NB4 (cell line): ENCODE measurements at regions not wholly inside any gene's neighbourhood (a gene's known extent, or its start where the extent isn't known, plus 50 kb on each side); places are given as distances from the start of the nearest gene placed in this dataset.

Source experiments
- DNase-seq: peaks from one replicate; pipeline ENCODE4 v3.0.0; 2010; ENCODE audit warnings: low read depth
- H3K4me3 ChIP-seq: one replicate; pipeline ENCODE4 v1.5.1; 2011; ENCODE audit warnings: mild to moderate bottlenecking, low read depth, low read length, moderate library complexity
- MAX ChIP-seq: IDR thresholded peaks from 2 replicates; pipeline ENCODE4 v1.6.1; 2011; ENCODE audit warnings: low read depth, low read length
- MYC ChIP-seq: IDR thresholded peaks from 2 replicates; pipeline ENCODE4 v1.6.1; 2011; ENCODE audit warnings: low read depth, low read length
- POLR2A ChIP-seq: IDR thresholded peaks from 2 replicates; pipeline ENCODE4 v1.6.1; 2011; ENCODE audit warnings: mild to moderate bottlenecking; ENCODE audit not compliant: insufficient read length; ENCODE audit errors: extremely low read depth
- TF ChIP-seq, protein P1 (sequence below): IDR thresholded peaks from one replicate; pipeline ENCODE4 v1.5.1; 2012; ENCODE audit warnings: low read depth, low read length

- no peak for TF ChIP-seq MYC
- TF ChIP-seq MAX = no peak
- TF ChIP-seq POLR2A = no peak
- TF ChIP-seq, protein P1, sequence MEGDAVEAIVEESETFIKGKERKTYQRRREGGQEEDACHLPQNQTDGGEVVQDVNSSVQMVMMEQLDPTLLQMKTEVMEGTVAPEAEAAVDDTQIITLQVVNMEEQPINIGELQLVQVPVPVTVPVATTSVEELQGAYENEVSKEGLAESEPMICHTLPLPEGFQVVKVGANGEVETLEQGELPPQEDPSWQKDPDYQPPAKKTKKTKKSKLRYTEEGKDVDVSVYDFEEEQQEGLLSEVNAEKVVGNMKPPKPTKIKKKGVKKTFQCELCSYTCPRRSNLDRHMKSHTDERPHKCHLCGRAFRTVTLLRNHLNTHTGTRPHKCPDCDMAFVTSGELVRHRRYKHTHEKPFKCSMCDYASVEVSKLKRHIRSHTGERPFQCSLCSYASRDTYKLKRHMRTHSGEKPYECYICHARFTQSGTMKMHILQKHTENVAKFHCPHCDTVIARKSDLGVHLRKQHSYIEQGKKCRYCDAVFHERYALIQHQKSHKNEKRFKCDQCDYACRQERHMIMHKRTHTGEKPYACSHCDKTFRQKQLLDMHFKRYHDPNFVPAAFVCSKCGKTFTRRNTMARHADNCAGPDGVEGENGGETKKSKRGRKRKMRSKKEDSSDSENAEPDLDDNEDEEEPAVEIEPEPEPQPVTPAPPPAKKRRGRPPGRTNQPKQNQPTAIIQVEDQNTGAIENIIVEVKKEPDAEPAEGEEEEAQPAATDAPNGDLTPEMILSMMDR = no peak
- no peak for DNase-seq
- no peak overlapping the region for H3K4me3 ChIP-seq
These were observed 1483.7 kb downstream of the PCDH9 start for GRCh38 chr13:65746406-65746921.

GRCh38 chr13:65744836-65745235 is 1485.3 kb downstream of the PCDH9 start:
- TF ChIP-seq, protein P1 = no peak
- TF ChIP-seq MYC (no peak), POLR2A (no peak), MAX (no peak)
- H3K4me3 ChIP-seq = no peak overlapping the region
- no peak for DNase-seq

DNA sequence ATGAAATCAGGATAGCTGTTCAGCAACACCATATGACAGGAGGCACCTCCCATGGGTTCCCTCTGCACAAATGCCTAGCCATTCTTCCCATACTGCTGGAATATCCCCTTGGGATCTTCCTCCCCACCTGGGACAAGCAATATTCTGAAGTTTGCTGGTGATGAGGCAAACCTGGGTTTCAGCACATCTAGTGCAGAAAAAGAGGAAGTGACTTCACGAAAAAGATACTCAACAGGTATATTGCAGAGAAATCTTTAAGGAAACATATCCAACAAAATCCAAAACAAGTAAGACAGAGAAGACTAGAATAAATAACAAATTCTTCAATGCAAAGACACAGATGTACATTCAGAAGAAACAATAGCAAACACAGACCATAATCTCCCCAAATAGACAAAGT is 1497.0 kb downstream of the PCDH9 start:
- no peak for DNase-seq
- no peak overlapping the region for H3K4me3 ChIP-seq
- TF ChIP-seq MYC (no peak), MAX (no peak), POLR2A (no peak)
- TF ChIP-seq, protein P1 = no peak

DNA sequence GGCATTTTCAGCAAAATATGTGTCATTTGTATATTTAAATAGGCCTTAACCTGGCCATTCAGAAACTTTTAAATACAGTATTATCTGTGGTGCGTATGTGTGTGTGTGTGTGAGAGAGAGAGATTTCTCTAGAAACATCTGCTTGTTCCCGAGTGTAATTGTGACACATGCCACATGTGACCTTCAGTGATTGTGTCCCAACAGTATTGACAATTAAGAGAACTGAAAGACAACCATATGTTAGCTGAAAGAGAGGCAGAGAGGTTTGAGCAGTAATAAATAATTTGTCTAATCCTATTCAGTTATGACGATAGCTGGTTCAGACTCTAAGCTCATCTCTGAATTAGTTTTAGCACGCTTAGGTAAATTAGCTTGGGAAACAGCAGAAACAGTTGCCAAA is 1503.1 kb downstream of the PCDH9 start:
- no peak for TF ChIP-seq MAX
- TF ChIP-seq POLR2A = no peak
- no peak for TF ChIP-seq MYC
- TF ChIP-seq, protein P1 = no peak
- no peak for DNase-seq
- H3K4me3 ChIP-seq = no peak overlapping the region

DNA sequence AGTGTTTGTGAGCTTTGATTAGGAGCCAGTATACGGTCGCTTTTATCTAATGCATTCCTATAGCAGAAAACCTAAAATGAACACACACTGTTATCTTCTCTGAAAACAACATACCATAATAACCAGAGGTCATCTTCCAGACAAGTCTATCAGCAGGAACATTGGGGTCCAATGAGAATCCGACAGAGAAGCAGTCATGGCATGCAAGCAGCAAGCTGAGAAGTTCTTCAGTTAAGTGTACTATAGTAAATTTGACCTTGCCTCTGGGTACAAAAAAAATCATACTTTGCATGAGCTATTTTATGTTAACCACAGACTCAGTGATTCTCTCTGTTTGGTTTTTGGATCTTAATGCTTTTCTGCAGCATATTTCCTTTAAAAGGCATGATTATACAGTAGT is 1505.1 kb downstream of the PCDH9 start:
- H3K4me3 ChIP-seq = no peak overlapping the region
- no peak for TF ChIP-seq MAX
- no peak for TF ChIP-seq POLR2A
- no peak for TF ChIP-seq MYC
- TF ChIP-seq, protein P1 = no peak
- DNase-seq = no peak

GRCh38 chr13:65724226-65724625 is 1505.9 kb downstream of the PCDH9 start:
- TF ChIP-seq POLR2A (no peak), MAX (no peak), MYC (no peak)
- TF ChIP-seq, protein P1 = no peak
- H3K4me3 ChIP-seq = no peak overlapping the region
- DNase-seq = no peak
